IPS-15b (cell line): ENCODE measurements at regions not wholly inside any gene's neighbourhood (a gene's known extent, or its start where the extent isn't known, plus 50 kb on each side); places are given as distances from the start of the nearest gene placed in this dataset.

Source experiments
- H3K27me3 ChIP-seq: one replicate; pipeline ENCODE4 v1.6.1; 2013; ENCODE audit warnings: low read length; ENCODE audit not compliant: control insufficient read depth, insufficient read depth
- H3K36me3 ChIP-seq: one replicate; pipeline ENCODE4 v1.6.1; 2013; ENCODE audit warnings: low read length; ENCODE audit not compliant: control insufficient read depth, insufficient read depth
- H3K4me1 ChIP-seq: one replicate; pipeline ENCODE4 v1.6.1; 2013; ENCODE audit warnings: mild to moderate bottlenecking, low read length; ENCODE audit not compliant: control insufficient read depth, insufficient read depth
- H3K4me3 ChIP-seq: one replicate; pipeline ENCODE4 v1.5.1; 2013; ENCODE audit warnings: low read depth, low read length
- H3K9ac ChIP-seq: one replicate; pipeline ENCODE4 v1.6.1; 2013; ENCODE audit warnings: low read depth, mild to moderate bottlenecking, low read length
- H3K9me3 ChIP-seq: one replicate; pipeline ENCODE4 v1.6.1; 2013; ENCODE audit warnings: mild to moderate bottlenecking, low read length; ENCODE audit not compliant: control insufficient read depth, insufficient read depth

DNA sequence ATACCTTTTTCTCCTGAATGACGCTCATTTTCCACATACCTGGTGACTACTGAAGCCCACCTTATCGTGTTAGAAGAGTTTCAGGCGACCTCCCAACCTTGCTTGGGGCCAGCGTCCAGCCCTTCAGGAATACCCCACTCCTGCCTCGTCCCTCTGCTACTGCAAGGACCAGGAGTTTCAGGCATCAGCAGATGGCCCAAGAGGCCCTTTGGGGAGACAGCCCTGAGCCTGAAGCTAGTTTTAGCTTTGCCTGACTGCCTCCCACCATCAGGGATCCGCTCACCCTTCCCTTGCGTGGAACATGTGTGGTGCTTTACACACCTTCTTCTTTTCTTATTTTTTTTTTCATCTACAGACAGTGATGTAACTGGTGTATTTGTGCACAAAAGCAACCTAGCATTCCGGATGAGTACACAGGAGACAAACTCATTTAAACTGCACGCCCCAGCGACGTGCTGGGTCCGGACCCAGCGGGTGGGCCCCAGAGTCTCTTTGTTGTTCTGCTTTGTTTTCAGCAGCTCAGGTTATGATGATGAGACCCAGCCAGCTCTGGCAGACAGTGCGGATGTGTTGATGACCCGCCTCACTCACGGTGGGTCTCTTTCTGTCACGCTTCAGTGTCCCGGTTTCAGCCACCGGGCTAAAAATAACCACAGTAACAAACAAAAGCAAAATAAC, 242.4 kb downstream of the C16orf95 start:
- H3K9ac ChIP-seq = no peak overlapping the region
- H3K36me3 ChIP-seq = no peaks in the 10 kb centered on the region
- no peak overlapping the region for H3K4me3 ChIP-seq
- no peaks in the 10 kb centered on the region for H3K27me3 ChIP-seq
- H3K9me3 ChIP-seq = no peaks in the 10 kb centered on the region
- no peaks in the 10 kb centered on the region for H3K4me1 ChIP-seq

DNA sequence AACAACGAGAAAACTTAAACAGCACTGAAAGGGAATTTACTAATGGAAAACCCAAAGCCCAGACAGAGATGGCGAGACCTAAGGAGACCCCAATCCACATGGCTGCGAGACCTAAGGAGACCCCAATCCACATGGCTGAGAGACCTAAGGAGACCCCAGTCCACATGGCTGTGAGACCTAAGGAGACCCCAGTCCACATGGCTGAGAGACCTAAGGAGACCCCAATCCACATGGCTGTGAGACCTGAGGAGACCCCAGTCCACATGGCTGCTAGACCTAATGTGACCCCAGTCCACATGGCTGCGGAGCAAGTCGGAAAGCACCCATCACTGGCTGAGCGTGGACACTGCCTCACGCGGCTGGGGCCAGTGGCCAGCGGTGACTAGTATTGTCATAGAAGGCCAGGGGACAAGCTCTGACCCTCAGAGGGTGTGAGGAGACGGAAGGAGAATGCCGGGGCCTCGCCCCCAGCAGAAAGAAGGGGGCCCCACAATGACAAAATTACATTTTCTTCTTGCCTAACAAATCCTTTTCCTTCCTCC, 241.8 kb downstream of the C16orf95 start:
- H3K9ac ChIP-seq = no peak overlapping the region
- H3K4me3 ChIP-seq = no peak overlapping the region
- no peaks in the 10 kb centered on the region for H3K27me3 ChIP-seq
- H3K4me1 ChIP-seq = no peaks in the 10 kb centered on the region
- H3K9me3 ChIP-seq = peaks cover 2% of the 10 kb centered on the region
- H3K36me3 ChIP-seq = no peaks in the 10 kb centered on the region

DNA sequence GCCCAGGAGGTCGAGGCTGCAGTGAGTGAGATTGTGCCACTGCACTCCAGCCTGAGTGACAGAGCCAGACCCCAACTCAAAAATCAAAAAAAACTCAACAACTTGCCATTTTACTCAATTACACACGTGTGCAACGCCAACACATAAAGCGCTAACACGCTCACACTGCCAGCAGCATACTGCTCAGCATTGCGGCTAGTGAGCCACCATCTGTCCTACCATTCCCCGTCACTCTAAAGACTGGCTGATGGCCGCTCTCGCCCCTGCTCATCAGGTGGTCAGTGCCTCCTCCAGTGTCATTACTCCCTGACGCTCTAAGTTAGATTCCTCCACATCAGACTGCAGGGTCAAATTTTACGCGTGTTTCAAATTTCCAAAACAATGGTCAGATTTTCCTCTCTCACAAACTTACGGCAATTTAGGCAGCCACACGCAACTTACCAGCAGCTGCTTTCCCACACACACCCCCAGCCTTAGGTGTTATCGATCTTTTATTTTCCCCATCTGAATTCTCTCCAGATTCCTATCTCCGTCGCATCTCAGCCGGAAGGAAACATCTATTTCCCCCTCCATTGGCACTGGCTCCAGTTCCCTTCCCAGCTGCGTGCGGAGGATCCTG, 240.8 kb downstream of the C16orf95 start:
- H3K4me3 ChIP-seq = no peak overlapping the region
- no peaks in the 10 kb centered on the region for H3K36me3 ChIP-seq
- no peaks in the 10 kb centered on the region for H3K27me3 ChIP-seq

DNA sequence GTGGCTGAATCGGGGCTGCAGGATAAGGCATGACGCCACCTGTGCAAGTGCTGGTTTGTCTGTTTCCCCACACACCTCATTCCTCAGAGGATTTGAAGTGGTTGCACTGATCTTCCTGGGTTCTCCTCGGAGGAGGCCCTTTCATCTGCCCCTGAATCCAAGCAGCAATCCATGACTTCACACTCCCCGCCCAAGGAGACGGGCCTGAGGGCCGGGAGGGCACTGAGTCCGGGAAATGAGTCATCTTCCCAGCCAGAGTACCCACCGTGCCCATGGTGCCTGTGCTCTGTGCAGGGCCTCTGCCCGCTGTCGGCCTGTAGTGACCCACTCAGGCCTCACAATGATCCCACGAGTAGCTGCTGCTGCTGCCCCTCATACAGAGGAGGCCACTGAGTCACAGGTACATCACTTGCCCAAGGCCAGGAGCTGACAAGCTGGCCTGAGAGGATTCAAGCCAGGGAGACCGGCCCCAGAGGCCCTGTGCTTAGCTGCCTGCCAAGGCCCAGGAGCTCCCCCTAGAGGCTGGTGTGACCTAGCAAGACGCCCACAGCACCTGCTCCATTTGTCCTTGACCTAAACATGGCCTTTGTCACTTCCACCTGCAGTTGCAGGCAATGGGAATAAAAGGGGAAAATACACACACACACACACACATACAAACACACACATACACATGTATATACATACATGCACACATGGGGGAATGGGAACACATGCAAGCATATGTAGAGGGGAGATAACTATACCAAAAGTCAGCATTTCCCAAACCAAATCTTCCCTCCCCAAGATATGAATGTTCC, 240.0 kb downstream of the C16orf95 start:
- H3K27me3 ChIP-seq = no peaks in the 10 kb centered on the region
- no peak overlapping the region for H3K9ac ChIP-seq
- H3K4me3 ChIP-seq = no peak overlapping the region
- H3K4me1 ChIP-seq = no peaks in the 10 kb centered on the region
- peaks cover 4% of the 10 kb centered on the region for H3K9me3 ChIP-seq
- H3K36me3 ChIP-seq = no peaks in the 10 kb centered on the region

More for the DNA sequence above, 240.8 kb downstream of the C16orf95 start:
- H3K9me3 ChIP-seq = peaks cover 4% of the 10 kb centered on the region
- no peak overlapping the region for H3K9ac ChIP-seq
- H3K4me1 ChIP-seq = no peaks in the 10 kb centered on the region

DNA sequence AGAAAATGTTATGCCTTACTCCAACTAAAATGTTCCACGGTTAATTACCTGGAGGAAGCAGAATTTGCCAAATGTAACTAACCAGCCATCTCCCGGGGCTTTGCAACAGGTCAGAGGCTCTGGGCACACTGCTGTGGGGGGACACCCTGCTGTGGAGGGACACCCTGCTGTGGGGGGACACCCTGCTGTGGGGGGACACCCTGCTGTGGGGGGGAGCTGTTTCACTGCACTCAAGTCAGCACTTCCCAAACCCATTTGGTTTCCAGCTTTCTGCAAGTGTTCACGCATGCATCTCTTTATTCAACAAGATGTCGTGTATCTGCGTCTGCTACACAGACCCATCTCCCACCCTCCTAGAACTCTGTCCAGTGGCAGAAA, 239.5 kb downstream of the C16orf95 start:
- Histone ChIP-seq H3K4me3 (no peak overlapping the region), H3K9ac (no peak overlapping the region), H3K4me1 (no peaks in the 10 kb centered on the region), H3K27me3 (no peaks in the 10 kb centered on the region), H3K9me3 (peaks cover 4% of the 10 kb centered on the region), H3K36me3 (no peaks in the 10 kb centered on the region)

DNA sequence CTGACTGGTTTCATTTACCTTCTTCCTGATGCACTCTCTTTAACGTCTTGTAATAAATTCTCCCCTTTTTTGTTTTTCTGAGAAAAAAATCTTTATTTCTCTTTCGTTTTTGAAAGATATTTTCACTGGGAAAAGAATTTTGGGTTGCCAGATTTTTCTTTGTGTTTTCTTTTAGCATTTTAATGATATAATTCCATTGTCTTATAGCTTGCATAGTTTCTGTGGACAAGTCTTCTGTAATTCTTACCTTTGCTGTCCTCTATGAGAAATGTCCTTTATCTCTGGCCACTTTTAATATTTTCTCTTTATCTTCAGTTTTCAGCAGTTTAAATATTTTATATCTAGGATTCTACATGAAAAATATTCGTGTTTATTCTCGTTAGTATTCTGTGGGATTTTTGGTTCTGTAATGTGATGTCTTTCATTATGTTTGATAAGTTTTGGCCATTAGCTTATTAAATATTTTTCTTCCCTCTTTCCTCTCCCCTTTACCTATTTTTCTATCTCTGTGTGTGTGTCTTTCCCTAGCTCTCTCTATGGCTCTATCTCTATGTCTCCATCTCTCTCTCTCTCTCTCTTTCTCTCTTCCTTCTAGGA, 236.5 kb downstream of the C16orf95 start:
- H3K9ac ChIP-seq = no peak overlapping the region
- peaks cover 4% of the 10 kb centered on the region for H3K9me3 ChIP-seq
- H3K4me3 ChIP-seq = no peak overlapping the region
- H3K36me3 ChIP-seq = no peaks in the 10 kb centered on the region
- no peaks in the 10 kb centered on the region for H3K4me1 ChIP-seq
- H3K27me3 ChIP-seq = no peaks in the 10 kb centered on the region

DNA sequence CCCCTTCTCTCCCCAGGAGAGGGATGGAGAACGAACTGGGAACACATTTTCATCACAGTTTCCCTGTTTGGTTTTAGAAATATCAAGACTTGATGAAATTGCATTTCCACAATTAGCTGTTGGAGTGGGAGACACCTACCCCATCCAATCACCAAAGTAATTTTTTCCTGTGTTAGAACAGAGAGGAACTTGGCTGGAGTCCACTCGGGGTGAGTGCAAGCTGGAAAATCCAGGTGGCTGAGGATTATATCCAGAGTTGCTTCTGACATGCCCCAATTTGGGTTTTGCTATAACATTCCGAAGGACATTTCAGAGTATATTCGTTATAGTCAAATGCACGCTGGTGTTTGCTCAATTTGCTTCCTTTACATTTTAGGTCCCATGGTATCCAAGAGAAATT, 231.8 kb downstream of the C16orf95 start:
- Histone ChIP-seq H3K27me3 (no peaks in the 10 kb centered on the region), H3K4me1 (no peaks in the 10 kb centered on the region), H3K9me3 (peaks cover under 1% of the 10 kb centered on the region), H3K36me3 (no peaks in the 10 kb centered on the region), H3K9ac (no peak overlapping the region), H3K4me3 (no peak overlapping the region)

DNA sequence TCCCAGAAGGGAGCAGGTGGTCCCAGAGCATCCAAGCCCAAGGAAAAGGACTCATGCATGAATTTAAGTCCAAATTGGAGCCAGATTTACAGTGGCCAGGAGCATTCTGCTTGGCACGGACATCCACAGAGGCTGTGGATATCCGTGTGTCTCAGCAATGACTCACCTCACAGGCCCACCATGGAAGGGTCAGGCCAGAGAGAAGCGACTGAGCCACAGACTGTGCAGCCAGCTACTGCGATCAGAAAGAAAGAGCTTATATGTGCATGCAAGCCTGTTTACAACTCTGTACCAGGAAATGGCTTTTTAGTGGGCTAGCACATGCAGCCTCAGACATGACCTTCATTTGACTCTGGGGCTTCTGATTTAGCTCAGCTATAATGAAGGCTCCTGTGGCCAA, 231.0 kb downstream of the C16orf95 start:
- Histone ChIP-seq H3K4me3 (no peak overlapping the region), H3K9me3 (no peaks in the 10 kb centered on the region), H3K36me3 (no peaks in the 10 kb centered on the region), H3K27me3 (no peaks in the 10 kb centered on the region), H3K4me1 (no peaks in the 10 kb centered on the region), H3K9ac (no peak overlapping the region)

DNA sequence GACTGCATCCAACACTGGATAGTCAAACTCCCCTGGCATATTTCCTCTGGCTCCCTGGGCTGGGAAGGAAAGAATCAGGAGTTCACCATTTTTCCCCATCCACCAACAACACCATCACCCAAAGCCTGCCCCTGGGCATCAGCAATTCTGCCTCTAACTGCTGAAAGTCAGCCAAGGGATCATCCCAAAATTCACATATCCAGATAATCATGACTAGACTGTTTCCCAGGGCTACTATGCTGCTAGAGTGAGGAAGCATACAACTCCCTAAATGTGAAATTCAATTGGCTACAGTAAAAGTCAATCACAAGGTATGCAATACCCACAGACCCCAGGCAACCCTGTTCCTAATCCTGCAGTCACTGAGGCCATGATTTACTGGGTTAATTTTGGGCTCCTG, 230.6 kb downstream of the C16orf95 start:
- Histone ChIP-seq H3K36me3 (no peaks in the 10 kb centered on the region), H3K4me1 (no peaks in the 10 kb centered on the region), H3K4me3 (no peak overlapping the region), H3K9me3 (no peaks in the 10 kb centered on the region), H3K9ac (no peak overlapping the region), H3K27me3 (no peaks in the 10 kb centered on the region)

DNA sequence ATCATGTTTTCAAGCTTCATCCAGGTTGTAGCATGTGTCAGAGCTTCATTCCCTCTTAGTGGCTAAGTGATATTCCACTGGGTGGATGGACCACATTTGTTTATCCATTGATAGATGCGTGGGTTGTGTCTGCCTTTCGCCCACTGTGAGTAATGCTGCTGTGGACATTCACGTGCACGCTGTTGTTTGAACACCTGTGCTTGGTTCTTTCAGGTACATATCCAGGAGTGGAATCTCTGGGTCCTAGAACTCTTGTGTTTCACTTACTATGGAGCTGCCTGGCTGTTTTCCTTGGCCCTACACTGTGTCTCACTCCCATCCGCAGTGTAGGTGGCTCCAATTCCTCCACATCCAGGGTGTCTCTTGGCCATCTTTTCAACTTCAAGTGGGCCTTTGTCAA, 224.2 kb downstream of the C16orf95 start:
- H3K36me3 ChIP-seq = no peaks in the 10 kb centered on the region
- no peaks in the 10 kb centered on the region for H3K9me3 ChIP-seq
- peaks cover 8% of the 10 kb centered on the region for H3K4me1 ChIP-seq
- H3K27me3 ChIP-seq = no peaks in the 10 kb centered on the region
- H3K9ac ChIP-seq = no peak overlapping the region
- H3K4me3 ChIP-seq = no peak overlapping the region

DNA sequence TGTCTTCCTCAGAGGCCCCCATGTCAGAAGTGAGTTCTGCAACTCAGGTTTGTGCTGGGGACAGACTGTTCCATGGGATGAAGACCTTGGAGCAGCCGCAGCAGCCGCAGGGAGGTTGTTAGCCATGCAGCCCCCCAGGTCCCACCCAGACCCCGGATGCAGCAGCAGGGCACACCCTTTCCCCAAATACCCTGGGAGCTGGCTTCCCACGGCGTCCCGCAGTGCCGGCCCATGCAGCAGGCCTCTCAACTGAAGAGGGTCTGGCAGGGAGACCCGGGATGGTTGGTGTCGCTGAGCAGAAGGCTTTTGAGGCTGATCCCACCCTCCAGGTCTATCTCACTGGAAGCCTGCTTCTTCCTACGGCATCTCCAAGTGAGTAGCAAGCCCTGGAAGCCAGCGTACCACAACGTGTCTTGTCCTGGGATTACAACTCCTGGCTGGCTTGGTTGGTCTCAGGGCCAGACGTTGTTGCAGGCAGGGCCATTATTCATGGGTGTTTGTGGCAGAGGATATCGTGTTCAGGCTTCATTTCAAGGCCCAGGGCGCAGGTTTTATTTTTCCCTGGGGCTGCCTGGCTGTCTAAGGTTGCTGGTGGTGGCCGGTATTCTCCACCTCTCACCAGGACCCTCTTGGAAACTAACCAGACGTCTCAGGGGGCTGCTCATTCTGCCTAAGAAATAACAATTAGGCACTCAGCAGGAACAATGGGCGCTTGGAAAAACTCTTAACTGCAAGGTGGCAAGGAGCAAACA, 223.2 kb downstream of the C16orf95 start:
- peaks cover 9% of the 10 kb centered on the region for H3K4me1 ChIP-seq
- peak overlapping the region; percentile 3 for H3K9ac ChIP-seq
- no peaks in the 10 kb centered on the region for H3K27me3 ChIP-seq
- H3K9me3 ChIP-seq = no peaks in the 10 kb centered on the region
- no peaks in the 10 kb centered on the region for H3K36me3 ChIP-seq
- H3K4me3 ChIP-seq = no peak overlapping the region
